Endodermal cell (in vitro differentiated cells): ENCODE measurements at regions not wholly inside any gene's neighbourhood (a gene's known extent, or its start where the extent isn't known, plus 50 kb on each side); places are given as distances from the start of the nearest gene placed in this dataset.
"Not testable (repeated sequence)": the region's sequence is repeated elsewhere in the genome, so short reads cannot be mapped to it uniquely, and the experiment has no call there.

ENCODE experiments used
- DNase-seq: peaks from one replicate; pipeline ENCODE4 v3.0.0-alpha.2; 2017
- H3K27ac ChIP-seq: 2 replicates; pipeline ENCODE4 v1.5.1; 2013; ENCODE audit warnings: mild to moderate bottlenecking, low read depth, low read length, moderate library complexity
- H3K27me3 ChIP-seq: 2 replicates; pipeline ENCODE4 v1.6.1; 2013; ENCODE audit warnings: mild to moderate bottlenecking, low read length, moderate library complexity; ENCODE audit not compliant: insufficient read depth, control insufficient read depth, poor library complexity, severe bottlenecking
- H3K36me3 ChIP-seq: 2 replicates; pipeline ENCODE4 v1.7.0; 2013; ENCODE audit warnings: mild to moderate bottlenecking, low read length, moderate library complexity; ENCODE audit not compliant: control insufficient read depth, insufficient read depth
- H3K4me1 ChIP-seq: one replicate; pipeline ENCODE4 v1.7.0; 2013; ENCODE audit warnings: low read length; ENCODE audit not compliant: control insufficient read depth, insufficient read depth
- H3K4me3 ChIP-seq: 2 replicates; pipeline ENCODE4 v1.5.1; 2013; ENCODE audit warnings: mild to moderate bottlenecking, low read length, moderate library complexity
- H3K9ac ChIP-seq: 2 replicates; pipeline ENCODE4 v1.6.1; 2013; ENCODE audit warnings: mild to moderate bottlenecking, low read length, moderate library complexity; ENCODE audit not compliant: poor library complexity, severe bottlenecking; ENCODE audit errors: extremely low read depth
- H3K9me3 ChIP-seq: 2 replicates; pipeline ENCODE4 v1.6.1; 2013; ENCODE audit warnings: mild to moderate bottlenecking, low read length, moderate library complexity; ENCODE audit not compliant: control insufficient read depth
- H3K27ac Mint-ChIP-seq: 2 replicates; pipeline ENCODE4 v1.8.0; 2020; ENCODE audit warnings: mixed read lengths
- H3K27me3 Mint-ChIP-seq: 2 replicates; pipeline ENCODE4 v1.8.0; 2021; ENCODE audit warnings: mild to moderate bottlenecking, mixed read lengths; ENCODE audit not compliant: insufficient read depth
- H3K36me3 Mint-ChIP-seq: 2 replicates; pipeline ENCODE4 v1.8.0; 2020; ENCODE audit warnings: low read depth, mixed read lengths
- H3K4me1 Mint-ChIP-seq: 2 replicates; pipeline ENCODE4 v1.8.0; 2020; ENCODE audit warnings: mixed read lengths
- H3K4me3 Mint-ChIP-seq: 2 replicates; pipeline ENCODE4 v1.8.0; 2020; ENCODE audit warnings: mild to moderate bottlenecking, moderate library complexity, mixed read lengths
- H3K9me3 Mint-ChIP-seq: 2 replicates; pipeline ENCODE4 v1.8.0; 2020; ENCODE audit warnings: mild to moderate bottlenecking, mixed read lengths
- CTCF ChIP-seq: fragments of 200-600 bp; sonication (generic); conservative IDR thresholded peaks from 2 replicates; pipeline ENCODE4 v1.5.0; 2021; ENCODE audit warnings: antibody characterized with exemption, mild to moderate bottlenecking
- WGBS, 2 experiments: methylation state at CpG; one replicate each; pipeline versions ENCODE4 v1.1.5 to v1.1.7; 2013; ENCODE audit warnings: missing lambda C conversion rate in 2 of 2, mixed read lengths in 1 of 2; ENCODE audit not compliant: insufficient coverage in 1 of 2, insufficient read length in 1 of 2; 5-methylcytosine and 5-hydroxymethylcytosine counted together

GRCh38 chr2:153532140-153532539, 53.6 kb upstream of the RPRM start:
- H3K27ac ChIP-seq = no peak overlapping the region
- no peaks in the 10 kb centered on the region for H3K4me1 ChIP-seq
- Mint-ChIP-seq H3K9me3 (peaks cover 39% of the 10 kb centered on the region), H3K27ac (peak overlapping the region; percentile 4), H3K36me3 (peaks cover 25% of the 10 kb centered on the region), H3K4me3 (no peak overlapping the region), H3K4me1 (peaks cover 42% of the 10 kb centered on the region), H3K27me3 (no peaks in the 10 kb centered on the region)
- peaks cover 55% of the 10 kb centered on the region for H3K9me3 ChIP-seq
- H3K9ac ChIP-seq = no peak overlapping the region
- DNase-seq = no peak
- H3K4me3 ChIP-seq = no peak overlapping the region
- no peak for TF ChIP-seq CTCF
- H3K27me3 ChIP-seq = no peaks in the 10 kb centered on the region
- peaks cover 4% of the 10 kb centered on the region for H3K36me3 ChIP-seq
- WGBS, 2 experiments = 94 to 100% methylated on average over 1 to 3 of the region's 3 CpGs

GRCh38 chr2:153533803-153534202, 55.2 kb upstream of the RPRM start:
- H3K27ac ChIP-seq, H3K4me1 ChIP-seq, H3K27me3 ChIP-seq, H3K4me3 Mint-ChIP-seq, H3K9ac ChIP-seq, H3K27me3 Mint-ChIP-seq, DNase-seq: not testable (repeated sequence)
- Histone ChIP-seq H3K9me3 (peaks cover 52% of the 10 kb centered on the region), H3K36me3 (peaks cover 12% of the 10 kb centered on the region), H3K4me3 (peak overlapping the region; percentile 15)
- H3K36me3 Mint-ChIP-seq = peaks cover 33% of the 10 kb centered on the region
- H3K9me3 Mint-ChIP-seq = peaks cover 38% of the 10 kb centered on the region
- H3K4me1 Mint-ChIP-seq = peaks cover 44% of the 10 kb centered on the region
- H3K27ac Mint-ChIP-seq = peak overlapping the region; percentile 91
- WGBS, 2 experiments = 89 to 95% methylated on average over 2 to 4 of the region's 4 CpGs

GRCh38 chr2:153534590-153534989, 56.0 kb upstream of the RPRM start:
- Histone ChIP-seq H3K9me3 (peaks cover 46% of the 10 kb centered on the region), H3K36me3 (peaks cover 13% of the 10 kb centered on the region)
- not testable (repeated sequence) for H3K4me3 Mint-ChIP-seq, H3K27me3 ChIP-seq, H3K4me1 ChIP-seq, H3K27me3 Mint-ChIP-seq, H3K27ac ChIP-seq, H3K9ac ChIP-seq, H3K4me3 ChIP-seq
- peak overlapping the region; percentile 91 for H3K27ac Mint-ChIP-seq
- peaks cover 34% of the 10 kb centered on the region for H3K9me3 Mint-ChIP-seq
- WGBS, 2 experiments = 60 to 71% methylated on average over 2 to 7 of the region's 7 CpGs
- peaks cover 44% of the 10 kb centered on the region for H3K4me1 Mint-ChIP-seq
- peak; percentile 70 for DNase-seq
- H3K36me3 Mint-ChIP-seq = peaks cover 28% of the 10 kb centered on the region

- Mint-ChIP-seq H3K36me3 (peaks cover 32% of the 10 kb centered on the region), H3K4me3 (no peak overlapping the region), H3K27me3 (no peaks in the 10 kb centered on the region), H3K4me1 (peaks cover 44% of the 10 kb centered on the region), H3K9me3 (peaks cover 35% of the 10 kb centered on the region), H3K27ac (peak overlapping the region; percentile 82)
- Histone ChIP-seq H3K27me3 (no peaks in the 10 kb centered on the region), H3K9me3 (peaks cover 49% of the 10 kb centered on the region), H3K4me1 (no peaks in the 10 kb centered on the region), H3K9ac (no peak overlapping the region), H3K4me3 (no peak overlapping the region), H3K36me3 (peaks cover 25% of the 10 kb centered on the region), H3K27ac (no peak overlapping the region)
- no peak for DNase-seq
- TF ChIP-seq CTCF = no peak
Measured at GRCh38 chr2:153536115-153536514, 57.6 kb upstream of the RPRM start.

- H3K4me1 Mint-ChIP-seq = peaks cover 32% of the 10 kb centered on the region
- H3K9me3 Mint-ChIP-seq = peaks cover 41% of the 10 kb centered on the region
- H3K9ac ChIP-seq, H3K27me3 Mint-ChIP-seq, H3K4me1 ChIP-seq, H3K27ac ChIP-seq, H3K4me3 Mint-ChIP-seq, H3K27me3 ChIP-seq, DNase-seq, H3K27ac Mint-ChIP-seq: not testable (repeated sequence)
- Histone ChIP-seq H3K9me3 (peaks cover 52% of the 10 kb centered on the region), H3K36me3 (peaks cover 37% of the 10 kb centered on the region), H3K4me3 (peak overlapping the region; percentile 70)
- peaks cover 38% of the 10 kb centered on the region for H3K36me3 Mint-ChIP-seq
- WGBS, 2 experiments = no CpG with 5 or more reads among the region's 1 CpG
Measured at GRCh38 chr2:153538102-153538501, 59.5 kb upstream of the RPRM start.
